GM19463 (cell line): ENCODE measurements at regions not wholly inside any gene's neighbourhood (a gene's known extent, or its start where the extent isn't known, plus 50 kb on each side); places are given as distances from the start of the nearest gene placed in this dataset.
"Not testable (repeated sequence)": the region's sequence is repeated elsewhere in the genome, so short reads cannot be mapped to it uniquely, and the experiment has no call there.

Experiments used
- ATAC-seq: cut with Tn5 transposase; IDR thresholded peaks from one replicate; pipeline ENCODE4 v1.9.1; 2021; ENCODE audit warnings: mild to moderate bottlenecking, moderate library complexity; ENCODE audit not compliant: unreplicated experiment

DNA sequence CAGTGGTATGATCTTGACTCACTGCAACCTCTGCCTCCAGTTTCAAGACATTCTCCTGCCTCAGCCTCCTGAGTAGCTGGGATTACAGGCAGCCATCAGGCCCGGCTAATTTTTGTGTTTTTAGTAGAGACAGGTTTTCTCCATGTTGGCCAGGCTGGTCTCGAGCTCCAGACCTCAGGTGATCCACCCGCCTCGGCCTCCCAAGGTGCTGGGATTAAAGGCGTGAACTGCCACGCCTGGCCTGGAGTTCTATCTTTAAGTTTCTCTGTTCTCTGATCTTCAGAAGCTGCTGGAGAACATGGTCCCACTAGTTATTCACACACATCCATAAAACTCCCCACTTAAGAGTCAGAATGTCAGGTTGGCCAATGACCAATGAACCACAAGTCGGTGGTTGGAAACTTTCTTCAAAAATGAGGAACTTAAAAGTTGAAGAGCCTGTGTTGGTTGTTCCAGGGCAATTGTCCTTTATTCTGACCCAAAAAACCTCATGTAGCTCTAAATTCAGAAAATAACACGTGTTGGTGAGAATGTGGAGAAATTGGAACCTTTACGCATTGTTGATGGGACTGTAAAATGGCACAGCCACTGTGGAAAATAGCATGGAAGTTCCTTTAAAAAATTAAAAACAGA lies 55.9 kb upstream of the PIK3CB start:
- peak; percentile 70 for ATAC-seq

DNA sequence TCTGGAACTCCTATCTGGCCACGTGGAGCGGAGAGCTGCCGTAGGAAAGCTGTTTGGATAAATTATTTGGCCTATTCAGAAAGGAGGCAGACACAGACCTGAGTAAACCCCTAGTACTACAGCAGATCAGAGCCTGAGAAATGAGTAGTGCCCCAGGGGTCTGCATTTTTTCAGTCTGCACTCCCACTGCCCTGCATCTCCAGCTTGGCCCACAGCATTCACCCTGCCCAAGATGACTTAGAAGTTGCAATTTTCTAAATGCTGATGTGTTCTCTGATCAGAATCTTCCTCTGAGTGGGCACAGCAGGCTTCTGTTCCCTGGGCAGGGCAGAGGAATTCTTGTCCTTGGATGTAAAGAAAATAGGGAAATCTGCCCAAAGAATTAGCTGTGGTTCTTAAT lies 55.1 kb upstream of the PIK3CB start:
- no peak for ATAC-seq

DNA sequence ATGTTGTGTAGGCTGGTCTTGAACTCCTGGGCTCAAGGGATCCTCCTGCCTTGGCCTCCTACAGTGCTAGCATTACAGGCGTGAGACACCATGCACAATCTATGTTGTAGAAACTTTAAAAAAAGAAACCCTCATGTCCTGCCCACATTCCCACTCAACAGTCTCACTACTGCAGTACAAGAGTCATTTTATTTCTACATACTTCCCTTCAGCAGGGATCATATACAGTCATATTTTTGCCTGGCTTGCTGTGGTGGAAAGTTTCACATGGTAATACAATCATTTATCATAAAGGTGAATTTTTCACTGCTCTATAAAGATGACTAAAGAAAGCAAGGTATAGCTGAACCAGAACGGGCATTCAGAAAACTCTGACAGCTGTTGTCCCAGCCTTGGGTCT lies 53.8 kb upstream of the PIK3CB start:
- no peak for ATAC-seq

DNA sequence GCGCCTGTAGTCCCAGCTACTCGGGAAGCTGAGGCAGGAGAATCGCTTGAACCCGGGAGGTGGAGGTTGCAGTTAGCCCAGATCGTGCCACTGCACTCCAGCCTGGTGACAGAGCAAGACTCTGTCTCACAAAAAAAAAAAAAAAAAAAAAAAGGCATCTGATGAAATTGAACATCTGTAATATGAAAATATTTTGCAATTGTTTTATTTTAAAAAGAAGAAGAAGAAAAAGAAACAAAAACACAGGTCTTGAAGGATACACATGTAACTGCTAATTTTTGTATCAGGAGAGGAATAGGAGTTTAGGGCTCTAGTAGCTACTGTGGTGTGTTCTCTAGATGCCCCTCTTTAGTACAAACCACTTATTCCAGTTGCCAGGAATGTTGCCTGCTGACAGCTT lies 51.4 kb upstream of the PIK3CB start:
- ATAC-seq = not testable (repeated sequence)
